Esophagus squamous epithelium (tissue), 4 donors: ENCODE measurements at regions not wholly inside any gene's neighbourhood (a gene's known extent, or its start where the extent isn't known, plus 50 kb on each side); places are given as distances from the start of the nearest gene placed in this dataset.
"Not testable (repeated sequence)": the region's sequence is repeated elsewhere in the genome, so short reads cannot be mapped to it uniquely, and the experiment has no call there.

Experiments used
- POLR2A ChIP-seq, 4 donors: fragments of 450-650 bp; IDR thresholded peaks; one replicate each; pipeline ENCODE4 v1.6.1; 2017; ENCODE audit warnings: antibody characterized with exemption in 4 of 4, mild to moderate bottlenecking in 4 of 4, moderate library complexity in 3 of 4
- TF ChIP-seq, protein P1 (sequence below), 6 experiments: fragments of 450-650 bp in 4 of 6; fragments of 200-600 bp in 2 of 6; sonication (generic) in 2 of 6; IDR thresholded peaks; one replicate each; pipeline ENCODE4 v1.5.1; 2016 to 2019; ENCODE audit warnings: antibody characterized with exemption in 6 of 6, mild to moderate bottlenecking in 4 of 6, moderate library complexity in 4 of 6

DNA sequence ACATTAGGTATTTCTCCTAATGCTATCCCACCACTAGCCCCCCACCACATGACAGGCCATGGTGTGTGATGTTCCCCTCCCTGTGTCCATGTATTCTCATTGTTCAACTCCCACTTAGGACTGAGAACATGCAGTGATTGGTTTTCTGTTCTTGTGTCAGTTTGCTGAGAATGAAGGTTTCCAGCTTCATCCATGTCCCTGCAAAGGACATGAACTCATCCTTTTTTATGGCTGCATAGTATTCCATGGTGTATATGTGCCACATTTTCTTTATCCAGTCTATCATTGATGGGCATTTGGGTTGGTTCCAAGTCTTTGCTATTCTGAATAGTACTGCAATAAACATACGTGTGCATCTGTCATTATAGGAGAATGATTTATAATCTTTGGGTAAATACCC, 68.4 kb upstream of the RASA1 start:
- TF ChIP-seq, protein P1, sequence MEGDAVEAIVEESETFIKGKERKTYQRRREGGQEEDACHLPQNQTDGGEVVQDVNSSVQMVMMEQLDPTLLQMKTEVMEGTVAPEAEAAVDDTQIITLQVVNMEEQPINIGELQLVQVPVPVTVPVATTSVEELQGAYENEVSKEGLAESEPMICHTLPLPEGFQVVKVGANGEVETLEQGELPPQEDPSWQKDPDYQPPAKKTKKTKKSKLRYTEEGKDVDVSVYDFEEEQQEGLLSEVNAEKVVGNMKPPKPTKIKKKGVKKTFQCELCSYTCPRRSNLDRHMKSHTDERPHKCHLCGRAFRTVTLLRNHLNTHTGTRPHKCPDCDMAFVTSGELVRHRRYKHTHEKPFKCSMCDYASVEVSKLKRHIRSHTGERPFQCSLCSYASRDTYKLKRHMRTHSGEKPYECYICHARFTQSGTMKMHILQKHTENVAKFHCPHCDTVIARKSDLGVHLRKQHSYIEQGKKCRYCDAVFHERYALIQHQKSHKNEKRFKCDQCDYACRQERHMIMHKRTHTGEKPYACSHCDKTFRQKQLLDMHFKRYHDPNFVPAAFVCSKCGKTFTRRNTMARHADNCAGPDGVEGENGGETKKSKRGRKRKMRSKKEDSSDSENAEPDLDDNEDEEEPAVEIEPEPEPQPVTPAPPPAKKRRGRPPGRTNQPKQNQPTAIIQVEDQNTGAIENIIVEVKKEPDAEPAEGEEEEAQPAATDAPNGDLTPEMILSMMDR (IDR thresholded peaks at IDR 0.05) = not testable (repeated sequence)
- not testable (repeated sequence) for TF ChIP-seq POLR2A (IDR thresholded peaks at IDR 0.05)
